HG03045 (cell line): ENCODE measurements at regions not wholly inside any gene's neighbourhood (a gene's known extent, or its start where the extent isn't known, plus 50 kb on each side); places are given as distances from the start of the nearest gene placed in this dataset.
"Not testable (repeated sequence)": the region's sequence is repeated elsewhere in the genome, so short reads cannot be mapped to it uniquely, and the experiment has no call there.

ENCODE experiments used
- ATAC-seq: cut with Tn5 transposase; IDR thresholded peaks from one replicate; pipeline ENCODE4 v1.9.1; 2021; ENCODE audit warnings: mild to moderate bottlenecking, moderate library complexity; ENCODE audit not compliant: unreplicated experiment

GRCh38 chr13:90713441-90714133, 633.9 kb upstream of the MIR17HG start:
- no peak for ATAC-seq

GRCh38 chr13:90715485-90715884, 632.0 kb upstream of the MIR17HG start:
- ATAC-seq = no peak

- no peak for ATAC-seq
Observed at GRCh38 chr13:90717451-90717936, 630.0 kb upstream of the MIR17HG start.

- ATAC-seq = no peak
Observed at GRCh38 chr13:90719461-90719860, 628.0 kb upstream of the MIR17HG start.

GRCh38 chr13:90721937-90722336, 625.5 kb upstream of the MIR17HG start:
- no peak for ATAC-seq

GRCh38 chr13:90723381-90723780, 624.1 kb upstream of the MIR17HG start:
- no peak for ATAC-seq

GRCh38 chr13:90726375-90726774, 621.1 kb upstream of the MIR17HG start:
- ATAC-seq = no peak

GRCh38 chr13:90732049-90732448, 615.4 kb upstream of the MIR17HG start:
- ATAC-seq = no peak

- not testable (repeated sequence) for ATAC-seq
Observed at GRCh38 chr13:90734497-90734896, 613.0 kb upstream of the MIR17HG start.

GRCh38 chr13:90738881-90739280, 608.6 kb upstream of the MIR17HG start:
- ATAC-seq = no peak

GRCh38 chr13:90740099-90740498, 607.4 kb upstream of the MIR17HG start:
- no peak for ATAC-seq

- ATAC-seq = no peak
Observed at GRCh38 chr13:90742381-90742780, 605.1 kb upstream of the MIR17HG start.

GRCh38 chr13:90746230-90746629, 601.3 kb upstream of the MIR17HG start:
- ATAC-seq = no peak

GRCh38 chr13:90750021-90750420, 597.5 kb upstream of the MIR17HG start:
- no peak for ATAC-seq

GRCh38 chr13:90751026-90751425, 596.5 kb upstream of the MIR17HG start:
- ATAC-seq = no peak

- ATAC-seq = no peak
Observed at GRCh38 chr13:90752070-90752469, 595.4 kb upstream of the MIR17HG start.

- ATAC-seq = no peak
Observed at GRCh38 chr13:90757127-90757680, 590.3 kb upstream of the MIR17HG start.

GRCh38 chr13:90760639-90761038, 586.8 kb upstream of the MIR17HG start:
- ATAC-seq = no peak

GRCh38 chr13:90763476-90764150, 583.9 kb upstream of the MIR17HG start:
- ATAC-seq = no peak

- no peak for ATAC-seq
Observed at GRCh38 chr13:90766386-90766902, 581.0 kb upstream of the MIR17HG start.

GRCh38 chr13:90768116-90768515, 579.4 kb upstream of the MIR17HG start:
- no peak for ATAC-seq

GRCh38 chr13:90769387-90769786, 578.1 kb upstream of the MIR17HG start:
- ATAC-seq = no peak
